Osteoblast (primary cell): ENCODE measurements at regions not wholly inside any gene's neighbourhood (a gene's known extent, or its start where the extent isn't known, plus 50 kb on each side); places are given as distances from the start of the nearest gene placed in this dataset.
A peak's percentile ranks its signal among the peaks of the same experiment; 100 is the strongest.

Experiments
- DNase-seq: peaks from one replicate; pipeline ENCODE4 v3.0.0; 2011; ENCODE audit warnings: low spot score, mixed read lengths; ENCODE audit not compliant: insufficient read length; ENCODE audit errors: missing footprints
- H2AFZ ChIP-seq: 2 replicates; pipeline ENCODE4 v1.6.0; 2011; ENCODE audit warnings: mild to moderate bottlenecking, low read length
- H3K27ac ChIP-seq: 2 replicates; pipeline ENCODE4 v1.5.1; 2011; ENCODE audit warnings: mild to moderate bottlenecking, low read depth, low read length, moderate library complexity
- H3K27me3 ChIP-seq: 2 replicates; pipeline ENCODE4 v1.6.0; 2012; ENCODE audit warnings: mild to moderate bottlenecking, control low read depth, inconsistent platforms, low read length, moderate library complexity; ENCODE audit not compliant: insufficient read depth
- H3K36me3 ChIP-seq: 2 replicates; pipeline ENCODE4 v1.5.1; 2011; ENCODE audit warnings: mild to moderate bottlenecking, low read length, control low read depth, moderate library complexity; ENCODE audit not compliant: insufficient read depth
- H3K4me1 ChIP-seq: 2 replicates; pipeline ENCODE4 v1.5.1; 2011; ENCODE audit warnings: mild to moderate bottlenecking, low read length, control low read depth, moderate library complexity; ENCODE audit not compliant: insufficient read depth
- H3K4me2 ChIP-seq: 2 replicates; pipeline ENCODE4 v1.6.0; 2011; ENCODE audit warnings: mild to moderate bottlenecking, low read length; ENCODE audit not compliant: insufficient read depth
- H3K4me3 ChIP-seq: fragments of 200-600 bp; sonication (generic); 3 replicates; pipeline ENCODE4 v1.5.1; 2012; ENCODE audit warnings: mild to moderate bottlenecking, low read length, inconsistent platforms; ENCODE audit not compliant: insufficient read depth
- H3K79me2 ChIP-seq: 2 replicates; pipeline ENCODE4 v1.6.0; 2012; ENCODE audit warnings: mild to moderate bottlenecking, low read length, control low read depth, inconsistent platforms; ENCODE audit not compliant: insufficient read depth
- H3K9me3 ChIP-seq: 2 replicates; pipeline ENCODE4 v1.5.1; 2011; ENCODE audit warnings: low read depth, low read length, control low read depth
- H4K20me1 ChIP-seq: 2 replicates; pipeline ENCODE4 v1.6.0; 2012; ENCODE audit warnings: mild to moderate bottlenecking, low read length, control low read depth; ENCODE audit not compliant: insufficient read depth
- TF ChIP-seq, protein P1 (sequence below): IDR thresholded peaks from 2 replicates; pipeline ENCODE4 v1.5.1; 2011; ENCODE audit warnings: mild to moderate bottlenecking, low read depth, low read length, moderate library complexity; ENCODE audit errors: extremely low read depth

DNA sequence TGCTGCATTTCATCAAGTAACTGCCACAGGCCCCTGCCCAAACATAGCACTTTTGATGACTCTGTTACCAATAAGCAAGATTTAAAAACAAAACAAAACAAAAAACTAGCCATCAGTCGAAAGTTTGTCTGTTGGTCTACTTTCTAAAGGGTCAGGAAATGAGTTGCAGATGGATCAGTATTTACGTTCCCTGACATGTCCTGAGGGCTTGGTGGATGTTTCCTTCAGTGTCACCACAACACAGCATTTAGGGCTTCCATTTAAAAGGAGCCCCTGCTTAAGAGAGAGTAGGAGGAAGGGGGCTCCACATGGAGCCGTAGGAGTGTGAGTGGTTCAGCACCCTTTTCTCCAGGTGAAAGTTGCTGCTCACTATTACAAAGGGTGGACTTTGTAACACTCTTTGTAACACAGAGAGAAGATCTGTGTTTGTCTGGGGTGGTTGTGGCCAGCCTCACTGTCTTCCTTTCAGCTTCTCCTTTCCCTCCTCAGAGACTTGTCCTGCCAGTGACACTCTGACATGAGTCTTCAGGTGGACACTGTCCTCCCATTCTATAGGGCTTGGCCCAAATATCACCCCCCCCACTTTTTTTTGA, 167.5 kb upstream of the PDE5A start:
- Histone ChIP-seq H3K4me1 (peaks cover 4% of the 10 kb centered on the region), H3K9me3 (no peaks in the 10 kb centered on the region), H3K4me2 (no peak overlapping the region), H4K20me1 (no peaks in the 10 kb centered on the region), H3K79me2 (no peaks in the 10 kb centered on the region), H3K36me3 (no peaks in the 10 kb centered on the region), H2AFZ (no peak overlapping the region), H3K4me3 (no peak overlapping the region), H3K27ac (no peak overlapping the region), H3K27me3 (peaks cover 9% of the 10 kb centered on the region)
- DNase-seq: no peak
- TF ChIP-seq, protein P1, sequence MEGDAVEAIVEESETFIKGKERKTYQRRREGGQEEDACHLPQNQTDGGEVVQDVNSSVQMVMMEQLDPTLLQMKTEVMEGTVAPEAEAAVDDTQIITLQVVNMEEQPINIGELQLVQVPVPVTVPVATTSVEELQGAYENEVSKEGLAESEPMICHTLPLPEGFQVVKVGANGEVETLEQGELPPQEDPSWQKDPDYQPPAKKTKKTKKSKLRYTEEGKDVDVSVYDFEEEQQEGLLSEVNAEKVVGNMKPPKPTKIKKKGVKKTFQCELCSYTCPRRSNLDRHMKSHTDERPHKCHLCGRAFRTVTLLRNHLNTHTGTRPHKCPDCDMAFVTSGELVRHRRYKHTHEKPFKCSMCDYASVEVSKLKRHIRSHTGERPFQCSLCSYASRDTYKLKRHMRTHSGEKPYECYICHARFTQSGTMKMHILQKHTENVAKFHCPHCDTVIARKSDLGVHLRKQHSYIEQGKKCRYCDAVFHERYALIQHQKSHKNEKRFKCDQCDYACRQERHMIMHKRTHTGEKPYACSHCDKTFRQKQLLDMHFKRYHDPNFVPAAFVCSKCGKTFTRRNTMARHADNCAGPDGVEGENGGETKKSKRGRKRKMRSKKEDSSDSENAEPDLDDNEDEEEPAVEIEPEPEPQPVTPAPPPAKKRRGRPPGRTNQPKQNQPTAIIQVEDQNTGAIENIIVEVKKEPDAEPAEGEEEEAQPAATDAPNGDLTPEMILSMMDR: no peak

DNA sequence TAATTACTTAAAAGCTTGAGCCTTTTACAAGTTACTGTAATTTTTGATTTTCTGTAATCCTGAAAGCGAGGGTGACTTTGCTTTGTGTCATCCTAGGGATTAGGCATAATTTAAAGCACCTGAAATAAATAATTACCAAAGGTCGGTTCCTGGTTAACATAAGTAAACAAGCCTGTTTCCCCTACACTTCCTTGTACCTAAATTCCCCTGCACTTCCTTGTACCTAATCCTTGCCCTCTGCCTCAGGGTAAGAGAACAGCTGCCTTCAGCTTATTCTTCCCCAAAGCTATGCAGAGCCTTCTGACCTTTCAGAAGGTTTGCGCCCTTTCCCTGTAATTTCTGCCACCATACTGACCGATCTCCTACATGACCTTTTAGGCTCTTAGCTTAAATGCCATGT, 166.1 kb upstream of the PDE5A start:
- no peaks in the 10 kb centered on the region for H3K79me2 ChIP-seq
- TF ChIP-seq, protein P1: no peak
- H3K27me3 ChIP-seq: peaks cover 9% of the 10 kb centered on the region
- H3K4me2 ChIP-seq: no peak overlapping the region
- H2AFZ ChIP-seq: no peak overlapping the region
- no peaks in the 10 kb centered on the region for H3K36me3 ChIP-seq
- no peaks in the 10 kb centered on the region for H3K9me3 ChIP-seq
- H3K4me3 ChIP-seq: no peak overlapping the region
- no peaks in the 10 kb centered on the region for H4K20me1 ChIP-seq
- no peak overlapping the region for H3K27ac ChIP-seq
- peaks cover 7% of the 10 kb centered on the region for H3K4me1 ChIP-seq
- DNase-seq: no peak

DNA sequence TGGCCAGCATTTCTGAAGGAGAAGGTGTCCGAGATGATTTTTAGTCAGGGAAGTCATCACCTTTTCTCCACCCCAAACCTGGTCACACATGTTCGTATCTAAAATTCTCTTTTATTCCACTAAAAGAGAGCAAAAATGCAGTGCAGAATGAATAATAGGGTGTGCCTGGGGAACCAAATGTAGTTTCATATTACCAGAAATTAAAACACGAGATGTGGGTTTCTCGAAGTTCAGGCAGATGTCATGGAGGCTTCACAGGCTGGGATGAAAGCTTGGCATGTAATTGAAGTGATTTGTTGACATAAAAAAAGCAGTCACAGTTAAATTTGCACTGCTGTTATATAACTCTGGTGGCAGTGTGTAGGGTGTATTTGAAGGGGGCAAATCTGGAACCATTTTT, 165.5 kb upstream of the PDE5A start:
- Histone ChIP-seq H2AFZ (no peak overlapping the region), H3K4me3 (no peak overlapping the region), H3K9me3 (no peaks in the 10 kb centered on the region), H3K4me1 (peaks cover 7% of the 10 kb centered on the region), H3K4me2 (no peak overlapping the region), H3K36me3 (no peaks in the 10 kb centered on the region), H3K27me3 (peaks cover 9% of the 10 kb centered on the region), H4K20me1 (no peaks in the 10 kb centered on the region), H3K79me2 (no peaks in the 10 kb centered on the region), H3K27ac (no peak overlapping the region)
- no peak for DNase-seq
- TF ChIP-seq, protein P1: no peak

DNA sequence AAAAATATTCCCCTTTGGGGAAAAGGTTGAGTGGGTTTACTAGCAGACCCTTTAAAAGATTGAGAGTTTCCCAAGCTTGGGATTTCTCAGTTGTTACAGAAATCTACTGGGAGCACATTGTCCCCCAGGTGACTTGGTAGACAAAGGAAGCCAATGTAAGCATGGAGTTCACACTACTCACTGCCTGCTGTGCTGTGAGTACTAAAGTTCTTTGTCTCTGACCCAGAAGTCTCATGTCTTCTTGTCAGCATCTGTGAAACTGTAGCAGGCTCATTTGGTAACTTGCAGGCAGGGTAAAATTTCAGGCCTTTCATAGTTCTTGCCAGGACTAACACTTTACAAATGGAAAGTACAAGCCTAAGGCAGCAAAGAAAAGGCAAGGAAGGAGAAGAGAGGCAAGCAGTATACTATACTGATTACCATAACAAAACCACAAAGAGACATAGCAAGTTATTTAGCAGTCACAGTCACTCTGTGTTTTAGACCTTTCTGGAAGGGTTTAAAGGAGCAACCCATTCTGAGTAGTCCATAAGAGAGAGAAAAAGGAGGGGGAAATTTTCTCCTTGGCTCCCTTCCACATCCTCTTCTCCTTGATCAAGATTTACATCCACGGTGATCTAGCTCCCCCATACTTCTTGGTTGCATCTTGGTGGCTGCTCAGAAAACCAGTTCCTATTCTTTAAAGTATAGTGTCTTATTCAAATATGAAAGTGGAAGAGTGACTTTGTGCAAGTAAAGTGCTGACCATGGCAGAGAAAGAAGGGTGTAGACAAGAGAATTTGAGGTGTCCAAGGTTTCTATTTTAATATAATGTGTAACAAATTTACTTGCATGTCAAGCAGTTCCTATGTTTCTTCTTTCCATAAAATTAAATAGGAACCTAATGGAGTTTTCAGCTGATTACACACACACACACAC, 160.0 kb upstream of the PDE5A start:
- DNase-seq: no peak
- H3K4me3 ChIP-seq: no peak overlapping the region
- H3K4me2 ChIP-seq: no peak overlapping the region
- H3K27me3 ChIP-seq: no peaks in the 10 kb centered on the region
- no peaks in the 10 kb centered on the region for H3K79me2 ChIP-seq
- H3K27ac ChIP-seq: no peak overlapping the region
- H2AFZ ChIP-seq: peak overlapping the region; percentile 58
- H3K36me3 ChIP-seq: no peaks in the 10 kb centered on the region
- peaks cover 7% of the 10 kb centered on the region for H3K4me1 ChIP-seq
- no peaks in the 10 kb centered on the region for H3K9me3 ChIP-seq
- no peaks in the 10 kb centered on the region for H4K20me1 ChIP-seq
- TF ChIP-seq, protein P1: no peak
